Cardiac muscle cell (in vitro differentiated cells and primary cell): ENCODE measurements at regions not wholly inside any gene's neighbourhood (a gene's known extent, or its start where the extent isn't known, plus 50 kb on each side); places are given as distances from the start of the nearest gene placed in this dataset.

Experiments
- DNase-seq, 2 donors: peaks; one replicate each; pipeline versions ENCODE4 v3.0.0 to v3.0.0-alpha.2; 2010 to 2017; ENCODE audit warnings: low read depth in 1 of 2, low spot score in 1 of 2
- H3K27ac ChIP-seq: fragments of 200-600 bp; sonication (generic); 2 replicates; pipeline ENCODE4 v1.5.1; 2016
- H3K27me3 ChIP-seq: fragments of 200-600 bp; sonication (generic); 2 replicates; pipeline ENCODE4 v1.6.0; 2016; ENCODE audit warnings: control low read depth
- H3K36me3 ChIP-seq: fragments of 200-600 bp; sonication (generic); 2 replicates; pipeline ENCODE4 v1.5.1; 2016; ENCODE audit warnings: control low read depth
- H3K4me1 ChIP-seq: fragments of 200-600 bp; sonication (generic); 2 replicates; pipeline ENCODE4 v1.8.1; 2017; ENCODE audit warnings: low read depth, mild to moderate bottlenecking, mixed run types
- H3K4me3 ChIP-seq: fragments of 200-600 bp; sonication (generic); 2 replicates; pipeline ENCODE4 v1.5.1; 2016; ENCODE audit warnings: mild to moderate bottlenecking
- H3K9me3 ChIP-seq: fragments of 200-600 bp; sonication (generic); 2 replicates; pipeline ENCODE4 v1.5.1; 2017; ENCODE audit warnings: low read depth, mild to moderate bottlenecking, control low read depth
- CTCF ChIP-seq: IDR thresholded peaks from 2 replicates; pipeline ENCODE4 v1.5.1; 2012; ENCODE audit warnings: low read depth, mild to moderate bottlenecking, low read length

- H3K9me3 ChIP-seq: no peaks in the 10 kb centered on the region
- TF ChIP-seq CTCF: peak; percentile 93
Measured at GRCh38 chr3:8239718-8240695, 261.6 kb upstream of the LMCD1 start.

GRCh38 chr3:8246070-8246469 lies 255.6 kb upstream of the LMCD1 start:
- H3K36me3 ChIP-seq: no peaks in the 10 kb centered on the region
- no peak for DNase-seq
- no peaks in the 10 kb centered on the region for H3K9me3 ChIP-seq
- H3K27ac ChIP-seq: no peak overlapping the region
- no peak for TF ChIP-seq CTCF
- no peaks in the 10 kb centered on the region for H3K27me3 ChIP-seq
- no peaks in the 10 kb centered on the region for H3K4me1 ChIP-seq
- no peak overlapping the region for H3K4me3 ChIP-seq

More at GRCh38 chr3:8239718-8240695, 261.6 kb upstream of the LMCD1 start:
- DNase-seq: peak; percentile 71 to 74
- Histone ChIP-seq H3K27me3 (no peaks in the 10 kb centered on the region), H3K4me3 (no peak overlapping the region), H3K36me3 (no peaks in the 10 kb centered on the region), H3K27ac (no peak overlapping the region), H3K4me1 (no peaks in the 10 kb centered on the region)

GRCh38 chr3:8253201-8253600 lies 248.4 kb upstream of the LMCD1 start:
- no peak overlapping the region for H3K4me3 ChIP-seq
- no peak for DNase-seq
- H3K9me3 ChIP-seq: no peaks in the 10 kb centered on the region
- TF ChIP-seq CTCF: no peak
- no peaks in the 10 kb centered on the region for H3K36me3 ChIP-seq
- no peak overlapping the region for H3K27ac ChIP-seq
- H3K27me3 ChIP-seq: no peaks in the 10 kb centered on the region
- H3K4me1 ChIP-seq: no peaks in the 10 kb centered on the region

- H3K27me3 ChIP-seq: no peaks in the 10 kb centered on the region
- DNase-seq: no peak
- no peak overlapping the region for H3K4me3 ChIP-seq
- H3K27ac ChIP-seq: no peak overlapping the region
- no peaks in the 10 kb centered on the region for H3K9me3 ChIP-seq
- no peaks in the 10 kb centered on the region for H3K36me3 ChIP-seq
- no peak for TF ChIP-seq CTCF
- no peaks in the 10 kb centered on the region for H3K4me1 ChIP-seq
Measured at GRCh38 chr3:8254489-8254888, 247.1 kb upstream of the LMCD1 start.

GRCh38 chr3:8255725-8256124 lies 245.9 kb upstream of the LMCD1 start:
- H3K4me1 ChIP-seq: no peaks in the 10 kb centered on the region
- H3K27ac ChIP-seq: no peak overlapping the region
- H3K4me3 ChIP-seq: no peak overlapping the region
- no peaks in the 10 kb centered on the region for H3K36me3 ChIP-seq
- no peak for TF ChIP-seq CTCF
- DNase-seq: no peak
- H3K9me3 ChIP-seq: no peaks in the 10 kb centered on the region
- H3K27me3 ChIP-seq: no peaks in the 10 kb centered on the region
